ENCODE measurements at regions not wholly inside any gene's neighbourhood (a gene's known extent, or its start where the extent isn't known, plus 50 kb on each side); places are given as distances from the start of the nearest gene placed in this dataset.

- ATAC-seq (no peak), DNase-seq (ENCODE audit: low spot score) (no peak), FAIRE-seq (no peak)
- ChIA-PET POLR2A (interaction anchor here (1.0 kb wide), 1 partner anchor 67 kb away, joined by 3 read pairs; no protein-coding TSS in a partner anchor), CTCF (ENCODE audit: low intra/inter-chr PET ratio, low total read pairs) (no interaction called here)
- Histone ChIP-seq H4K20me1 (ENCODE audit: insufficient read depth, low read length) (no peaks in the 10 kb centered on the region), H3K4me3 (replicated peaks in 1 of 3; ENCODE audit: insufficient read depth in 1 of 3, low read depth in 2 of 3, low read length in 3 of 3) (no peak overlapping the region), H3K4me1 (ENCODE audit: insufficient read depth, low read length) (peaks cover 24% of the 10 kb centered on the region), H3K27me3 (ENCODE audit: control insufficient read depth in 1 of 2, insufficient read depth in 2 of 2, low read length in 2 of 2) (no peaks in the 10 kb centered on the region; a peak in 1 of 5 replicates), H3K27ac (ENCODE audit: extremely low read length, insufficient read depth, low read length) (peak overlapping the region; percentile 25), H2AFZ (ENCODE audit: low read length) (no peak overlapping the region), H3K9ac (ENCODE audit: insufficient read depth, low read depth, low read length) (no peak overlapping the region), H3K9me3 (ENCODE audit: low read length) (no peaks in the 10 kb centered on the region), H3K79me2 (ENCODE audit: insufficient read depth, low read length) (no peaks in the 10 kb centered on the region), H3K36me3 (replicated peaks in 1 of 2; ENCODE audit: control insufficient read depth in 1 of 2, insufficient read depth in 2 of 2, low read length in 2 of 2) (no peaks in the 10 kb centered on the region), H3K4me2 (ENCODE audit: low read depth, low read length) (peak overlapping the region; percentile 39)
- intact Hi-C loops (cut with micrococcal nuclease; ENCODE audit: unreplicated experiment), result no loop called here
- in situ Hi-C loops (cut with HindIII; ENCODE audit: extremely low pct_ligation_motif_present, low pct_unique_long_range_greater_than_20kb), result no loop called here
- TF ChIP-seq LCORL (IDR thresholded peaks at IDR 0.05), result no peak
- TF ChIP-seq LCORL (CRISPR knock-in tag; IDR thresholded peaks at IDR 0.05), result no peak
- TF ChIP-seq ZBTB38 (CRISPR knock-in tag; IDR thresholded peaks at IDR 0.05), result no peak
- no peak for TF ChIP-seq ZMYM3 (CRISPR knock-in tag; IDR thresholded peaks at IDR 0.05)
- no peak for TF ChIP-seq RARA (CRISPR knock-in tag; IDR thresholded peaks at IDR 0.05)
- TF ChIP-seq ISL2 (CRISPR knock-in tag; IDR thresholded peaks at IDR 0.05), result no peak
- TF ChIP-seq ZNF484 (CRISPR knock-in tag; IDR thresholded peaks at IDR 0.05; ENCODE audit: borderline replicate concordance, low read depth), result no peak
- no peak for TF ChIP-seq ZNF274 (CRISPR knock-in tag; IDR thresholded peaks at IDR 0.05)
- TF ChIP-seq MATR3 (CRISPR knock-in tag; IDR thresholded peaks at IDR 0.05), result no peak
- WGBS (ENCODE audit: low lambda C conversion rate), result 35% methylated on average over 5 of the region's 5 CpGs
- no TSS peak for BruUV-seq (replicated peaks)
Measured at GRCh38 chr4:184541907-184542306, 67.6 kb upstream of the IRF2 start.

GRCh38 chr4:184540307-184540706 is 66.0 kb upstream of the IRF2 start:
- Histone ChIP-seq H3K27ac (ENCODE audit: extremely low read length, insufficient read depth, low read length) (no peak overlapping the region), H3K9me3 (ENCODE audit: low read length) (no peaks in the 10 kb centered on the region), H3K4me1 (ENCODE audit: insufficient read depth, low read length) (peaks cover 29% of the 10 kb centered on the region), H3K36me3 (replicated peaks in 1 of 2; ENCODE audit: control insufficient read depth in 1 of 2, insufficient read depth in 2 of 2, low read length in 2 of 2) (no peaks in the 10 kb centered on the region), H4K20me1 (ENCODE audit: insufficient read depth, low read length) (no peaks in the 10 kb centered on the region), H2AFZ (ENCODE audit: low read length) (no peak overlapping the region), H3K4me3 (replicated peaks in 1 of 3; ENCODE audit: insufficient read depth in 1 of 3, low read depth in 2 of 3, low read length in 3 of 3) (no peak overlapping the region), H3K79me2 (ENCODE audit: insufficient read depth, low read length) (no peaks in the 10 kb centered on the region), H3K4me2 (ENCODE audit: low read depth, low read length) (no peak overlapping the region), H3K9ac (ENCODE audit: insufficient read depth, low read depth, low read length) (no peak overlapping the region), H3K27me3 (ENCODE audit: control insufficient read depth in 1 of 2, insufficient read depth in 2 of 2, low read length in 2 of 2) (no peaks in the 10 kb centered on the region; a peak in 1 of 5 replicates)
- in situ Hi-C loops (cut with HindIII; ENCODE audit: extremely low pct_ligation_motif_present, low pct_unique_long_range_greater_than_20kb), result no loop called here
- FAIRE-seq (no peak), DNase-seq (ENCODE audit: low spot score) (no peak), ATAC-seq (no peak)
- 76% methylated on average over 1 of the region's 1 CpG for WGBS (ENCODE audit: low lambda C conversion rate)
- BruUV-seq (replicated peaks), result no TSS peak
- ChIA-PET POLR2A (no interaction called here), CTCF (ENCODE audit: low intra/inter-chr PET ratio, low total read pairs) (no interaction called here)
- intact Hi-C loops (cut with micrococcal nuclease; ENCODE audit: unreplicated experiment), result no loop called here
- TF ChIP-seq ATF2 (CRISPR knock-in tag; IDR thresholded peaks at IDR 0.05) (no peak), PCBP2 (optimal IDR thresholded peaks at IDR 0.05; ENCODE audit: low read depth, low read length, poor library complexity, severe bottlenecking) (no peak), SKIL (CRISPR knock-in tag; IDR thresholded peaks at IDR 0.05; ENCODE audit: borderline replicate concordance) (no peak), ZNF766 (CRISPR knock-in tag; IDR thresholded peaks at IDR 0.05; ENCODE audit: borderline replicate concordance) (no peak), ZBTB2 (CRISPR knock-in tag; IDR thresholded peaks at IDR 0.05; ENCODE audit: low read depth) (no peak), HNF4G (IDR thresholded peaks at IDR 0.05; ENCODE audit: borderline replicate concordance, low read depth, low read length) (no peak), HNF4G (CRISPR knock-in tag; IDR thresholded peaks at IDR 0.05; ENCODE audit: borderline replicate concordance, low read depth) (no peak), HDAC2 (CRISPR knock-in tag; IDR thresholded peaks at IDR 0.05) (no peak)

Measured in HepG2 (cell line).